NOMO-1 treated with DMSO at 0.1 percent for 48 hours (cell line): ENCODE measurements at regions not wholly inside any gene's neighbourhood (a gene's known extent, or its start where the extent isn't known, plus 50 kb on each side); places are given as distances from the start of the nearest gene placed in this dataset.

Source experiments
- DNase-seq: peaks from one replicate; lab custom pipeline; 2025; ENCODE audit not compliant: unreplicated experiment; lab: John Stamatoyannopoulos, UW

DNA sequence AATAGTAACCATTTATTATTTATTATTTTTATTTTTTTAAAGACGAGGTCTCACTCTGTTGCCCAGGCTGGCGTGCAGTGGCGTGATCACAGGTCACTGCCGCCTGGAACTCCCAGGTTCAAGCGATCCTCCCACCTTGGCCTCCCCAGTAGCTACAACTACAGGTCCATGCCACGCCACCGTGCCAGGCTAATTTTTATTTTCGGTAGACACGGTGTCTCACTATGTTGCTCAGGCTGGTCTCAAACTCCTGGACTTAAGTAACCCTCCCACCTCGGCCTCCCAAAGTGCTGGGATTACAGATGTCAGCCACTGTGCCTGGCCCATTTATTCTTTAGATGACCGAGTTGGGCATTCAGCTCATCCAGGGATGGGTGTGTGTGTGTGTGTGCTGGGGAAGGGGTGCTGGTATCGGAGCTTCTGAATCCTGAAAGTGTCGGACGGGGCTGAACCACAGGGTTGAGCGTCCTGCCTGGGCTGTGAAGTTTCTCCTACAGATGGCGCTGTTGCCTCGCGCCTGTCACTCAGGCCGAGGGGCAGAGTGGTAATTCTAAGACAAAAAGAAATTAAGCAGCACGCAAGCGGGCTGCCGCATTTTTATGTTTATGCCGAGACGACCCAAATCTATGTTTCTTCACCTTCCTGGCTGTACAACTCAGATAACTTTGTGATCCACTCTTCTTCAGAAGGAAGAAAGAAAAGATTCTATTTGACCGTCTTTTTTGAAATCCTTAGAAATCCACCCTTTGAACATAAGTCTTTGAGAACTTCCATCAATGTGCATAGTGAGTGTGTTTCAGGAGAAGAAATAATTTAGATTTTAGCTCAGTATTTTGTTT is 252.8 kb downstream of the CDH26 start:
- peak; percentile 60 for DNase-seq

DNA sequence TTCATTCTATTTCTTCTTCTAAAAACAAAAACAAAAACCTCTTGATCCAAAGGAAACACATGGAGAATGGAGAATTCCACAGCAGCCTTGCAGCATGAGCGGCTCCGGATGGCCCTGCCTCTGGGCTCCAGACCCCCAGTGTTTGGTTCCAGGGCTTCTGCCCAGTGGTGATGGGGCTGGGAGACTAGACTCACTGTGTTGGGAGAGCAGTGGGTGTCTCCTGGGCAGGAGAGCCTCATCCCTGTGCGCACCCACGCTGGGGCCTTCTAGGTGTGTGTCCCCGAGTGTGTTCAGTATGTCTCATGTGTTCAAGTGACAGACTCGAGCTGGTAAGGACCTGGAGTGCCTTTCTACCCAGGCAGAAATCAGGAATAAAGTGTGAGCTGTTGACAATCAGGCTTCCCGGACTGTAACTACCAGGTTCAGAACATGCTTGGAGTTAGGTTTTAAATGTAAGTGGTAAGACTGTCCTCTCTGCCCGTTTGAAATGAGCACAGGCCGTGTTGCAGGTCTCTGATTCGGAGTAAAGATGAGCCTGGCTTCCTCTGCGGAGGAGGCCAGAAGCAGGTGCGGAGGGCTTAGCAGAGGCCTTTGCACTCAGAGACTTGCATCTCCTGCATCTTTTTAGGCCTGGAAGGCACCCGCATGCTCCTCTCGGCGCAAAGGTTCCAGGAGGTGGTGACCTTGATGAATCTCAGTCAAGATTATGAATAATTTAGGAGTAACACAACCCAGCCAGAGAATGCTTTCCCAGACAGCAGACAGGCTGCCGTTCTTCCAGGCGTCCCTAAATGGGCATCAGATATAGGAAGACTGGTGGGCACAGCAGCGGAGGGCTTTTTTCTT is 253.6 kb downstream of the CDH26 start:
- no peak for DNase-seq

DNA sequence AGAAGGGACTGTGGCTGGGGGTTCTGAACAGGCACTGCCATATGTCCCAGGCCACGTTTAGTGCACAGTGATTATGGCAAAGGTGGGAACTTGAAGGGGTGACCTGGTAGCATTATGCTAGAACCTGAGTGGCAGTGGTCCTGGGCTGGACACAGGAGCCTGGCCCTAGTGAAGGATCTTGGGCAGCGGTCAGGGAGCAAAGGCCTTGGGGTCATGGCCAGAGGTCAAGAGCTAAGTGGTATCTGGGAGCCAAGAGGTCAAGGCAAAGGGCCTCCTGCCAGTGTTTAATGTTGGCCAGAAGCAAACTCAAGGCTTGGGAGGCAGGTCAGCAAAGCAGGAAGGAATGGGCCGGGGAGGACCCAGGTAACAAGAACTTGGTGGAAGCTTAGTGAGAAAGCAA is 254.5 kb downstream of the CDH26 start:
- DNase-seq = no peak

DNA sequence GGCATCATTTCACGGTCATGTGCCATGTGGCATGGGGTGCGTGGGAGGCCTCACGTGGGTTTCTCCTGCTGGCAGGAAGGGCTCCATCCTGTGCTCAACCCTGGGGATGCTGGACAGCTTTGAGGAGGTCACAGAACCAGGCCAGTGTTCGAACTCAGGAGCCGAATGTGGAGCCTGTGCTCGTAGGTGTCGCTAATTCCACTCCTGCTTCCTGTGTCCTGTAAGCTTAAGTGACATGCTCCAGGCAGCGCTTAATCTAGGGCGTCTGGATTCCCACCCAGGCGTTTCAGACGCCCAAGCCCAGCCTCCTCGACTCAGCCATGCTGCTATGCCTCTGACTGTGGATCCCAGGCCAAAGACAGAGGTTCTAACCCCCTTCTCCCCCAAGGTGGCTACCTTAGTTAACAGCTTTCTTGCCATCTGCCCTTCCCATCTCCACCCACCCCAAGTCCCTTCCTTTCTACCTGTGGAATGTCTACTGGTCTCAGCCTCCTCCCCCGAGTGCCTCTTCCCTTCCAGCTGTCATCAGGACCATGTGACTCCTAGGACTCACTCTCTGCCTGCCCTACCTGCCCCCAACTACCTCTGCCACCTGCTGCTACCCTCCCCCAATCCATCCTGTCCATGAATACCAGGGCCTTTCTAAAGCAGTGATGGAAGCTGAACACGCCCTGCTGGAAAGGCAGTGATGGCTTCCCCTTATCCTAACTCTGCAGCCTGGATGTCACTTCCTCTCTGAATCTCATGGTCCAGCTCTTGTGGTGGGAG is 255.1 kb downstream of the CDH26 start:
- DNase-seq = no peak

DNA sequence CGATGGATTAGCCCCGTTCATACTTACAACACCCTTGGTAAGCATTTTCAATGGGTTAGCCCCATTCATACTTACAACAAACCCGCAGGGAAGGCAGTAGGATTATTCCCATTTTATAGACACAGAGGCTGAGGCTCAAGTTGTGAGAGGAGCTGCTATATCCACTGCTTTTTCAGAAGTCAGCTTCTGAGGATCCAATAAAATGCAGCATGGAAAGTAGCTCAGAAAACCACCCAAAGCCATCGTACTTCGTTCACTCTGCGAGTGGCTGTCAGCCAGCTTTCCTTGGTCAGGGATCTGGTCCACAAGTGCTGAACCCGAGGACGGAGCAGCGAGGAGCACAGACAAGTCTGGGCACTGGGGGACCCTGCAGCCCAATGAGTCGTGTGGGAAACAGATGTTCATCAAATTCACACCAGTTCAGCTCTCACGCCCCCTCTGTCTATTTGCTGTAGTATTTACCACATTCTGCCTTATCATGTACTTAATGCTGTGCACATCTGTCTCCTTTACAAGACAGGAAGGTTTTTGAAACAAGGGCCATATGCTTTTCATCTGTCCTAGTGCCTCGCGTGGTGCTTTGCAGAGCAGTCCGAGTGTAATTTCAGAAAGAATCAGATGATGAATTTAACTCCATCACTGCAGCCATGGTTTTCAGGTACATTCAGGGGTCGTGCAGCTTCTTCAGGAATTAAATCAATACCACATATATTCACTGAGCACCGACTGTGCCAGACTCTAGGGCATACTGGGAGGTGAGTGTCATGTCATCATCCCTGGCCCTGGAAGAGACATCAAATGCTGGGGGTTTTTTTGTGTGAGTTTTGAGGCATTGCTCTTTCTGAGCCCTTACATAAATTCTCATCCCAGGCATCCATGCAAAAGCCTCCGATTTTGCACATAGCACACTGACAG is 256.9 kb downstream of the CDH26 start:
- DNase-seq = no peak

DNA sequence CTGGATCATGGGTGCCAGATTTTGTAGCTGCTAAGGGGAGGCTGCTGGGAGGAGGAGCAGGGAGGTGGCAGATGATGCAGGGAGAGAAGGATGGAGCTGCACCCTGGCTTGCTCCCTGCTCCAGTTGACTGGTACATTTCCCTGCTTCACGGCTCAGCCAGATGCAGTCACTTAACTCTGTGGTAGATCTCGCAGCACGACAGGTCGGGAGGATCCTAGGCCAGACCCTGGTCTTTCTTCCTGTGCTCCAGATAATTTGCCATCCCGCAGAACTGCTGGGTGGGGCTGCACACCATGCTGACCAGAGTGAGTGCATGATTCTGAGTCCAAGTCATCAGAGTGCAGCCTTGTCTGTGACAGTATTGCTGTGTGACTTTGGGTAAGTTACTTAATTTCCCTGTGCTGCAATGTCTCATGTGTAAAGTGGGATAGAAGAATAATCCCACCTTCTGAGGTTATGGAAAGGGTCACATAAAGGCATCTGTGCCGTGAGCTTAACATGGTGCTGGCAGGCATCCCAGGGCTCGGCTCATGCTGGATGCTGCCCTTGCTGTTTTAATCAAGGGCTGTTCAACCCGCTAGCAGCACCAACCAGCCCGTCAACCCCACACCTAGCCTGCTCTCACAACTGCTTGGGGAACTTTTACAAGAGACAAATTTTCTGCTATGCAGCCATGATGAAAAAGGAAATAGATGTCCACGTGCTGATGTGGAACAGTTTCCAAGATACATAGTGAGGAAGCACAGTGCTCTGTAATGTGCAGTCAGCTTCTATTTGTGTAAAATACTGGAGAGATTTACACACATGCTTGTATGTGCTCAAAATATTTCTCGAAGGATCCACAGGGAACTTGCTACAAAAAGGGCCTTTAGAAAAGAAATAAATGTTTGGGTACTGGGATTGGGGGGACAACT is 257.9 kb downstream of the CDH26 start:
- DNase-seq = no peak

DNA sequence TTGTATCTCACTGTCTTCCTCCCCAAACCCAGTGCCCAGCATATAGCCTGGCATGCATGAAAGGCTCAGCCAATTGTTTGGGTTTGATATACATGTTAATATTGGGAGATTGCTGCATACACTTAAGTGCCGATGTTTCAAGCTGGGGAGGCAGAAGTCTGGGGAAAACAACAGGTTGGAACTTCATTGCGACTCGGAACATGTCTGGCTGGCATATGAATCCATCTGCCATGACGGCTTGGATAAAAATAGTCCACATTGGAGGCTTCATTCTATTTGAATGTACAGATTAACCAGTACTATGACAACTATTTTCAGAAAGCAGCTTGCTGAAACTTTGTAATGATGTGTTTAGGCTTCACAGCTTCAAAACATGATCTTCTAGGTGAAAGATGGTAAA is 261.0 kb downstream of the CDH26 start:
- DNase-seq = no peak

DNA sequence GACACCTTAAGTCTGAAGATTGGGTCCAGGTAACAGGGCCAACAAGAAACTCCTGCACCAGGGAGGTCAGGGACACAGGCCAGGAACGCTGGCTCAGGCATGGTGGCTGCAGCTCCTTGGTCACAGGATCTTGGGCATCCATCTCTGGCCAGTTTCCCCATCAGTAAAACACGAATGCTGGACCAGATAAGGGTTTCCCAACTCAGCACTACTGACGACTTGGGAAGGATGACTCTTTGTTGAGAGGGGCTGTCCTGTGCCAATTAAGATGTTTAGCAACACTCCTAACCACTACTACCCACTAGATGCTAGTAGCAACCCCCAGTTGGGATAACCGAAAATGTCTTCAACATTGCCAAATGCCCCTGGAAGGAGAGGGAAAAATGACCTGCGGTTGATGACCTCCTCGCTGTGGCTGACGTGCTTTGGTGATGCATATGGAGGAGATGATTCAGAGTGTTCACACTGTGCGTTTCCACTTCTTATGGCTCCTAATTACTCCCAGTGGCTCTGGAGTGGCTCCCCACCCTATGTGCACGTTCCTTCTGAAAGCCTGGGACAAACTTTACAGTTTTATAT is 261.9 kb downstream of the CDH26 start:
- DNase-seq = no peak

DNA sequence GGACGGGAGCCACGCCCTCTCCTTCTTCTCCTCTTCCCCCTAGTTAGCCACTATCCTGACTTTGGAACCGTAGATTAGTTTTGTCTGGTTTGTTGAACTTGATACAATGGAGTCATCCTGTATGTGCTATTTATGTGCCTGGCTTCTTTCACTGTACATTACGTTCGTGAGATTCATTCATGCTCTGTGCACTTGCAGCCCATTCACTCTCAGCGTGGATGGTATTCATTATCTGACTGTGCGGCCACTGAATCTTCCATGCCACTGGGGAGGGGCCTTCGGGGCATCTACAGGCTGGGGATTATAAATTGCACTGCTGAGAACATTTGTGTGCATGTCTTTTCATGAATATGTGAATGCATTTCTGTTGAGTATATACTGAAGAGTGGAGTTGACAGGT is 262.5 kb downstream of the CDH26 start:
- no peak for DNase-seq

DNA sequence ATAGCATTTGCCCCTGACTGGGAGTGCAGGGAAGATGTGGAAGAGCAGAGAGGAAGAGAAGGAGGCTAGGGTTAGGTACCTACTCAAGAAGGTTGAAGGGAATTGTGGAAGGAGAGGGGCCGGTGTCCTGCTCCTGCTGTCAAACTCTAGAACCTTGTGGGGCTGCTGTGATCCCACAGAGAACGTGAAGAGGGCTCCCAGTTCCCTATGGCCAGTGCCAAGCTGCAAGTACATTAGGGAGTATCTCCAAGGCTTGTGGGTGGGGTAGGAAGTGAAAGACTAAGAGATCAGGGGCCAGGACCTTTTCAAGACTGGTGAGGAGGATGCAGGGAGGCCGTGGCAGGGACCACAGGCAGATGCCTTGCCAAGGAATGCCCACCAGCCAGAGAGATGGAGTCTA is 263.4 kb downstream of the CDH26 start:
- no peak for DNase-seq

DNA sequence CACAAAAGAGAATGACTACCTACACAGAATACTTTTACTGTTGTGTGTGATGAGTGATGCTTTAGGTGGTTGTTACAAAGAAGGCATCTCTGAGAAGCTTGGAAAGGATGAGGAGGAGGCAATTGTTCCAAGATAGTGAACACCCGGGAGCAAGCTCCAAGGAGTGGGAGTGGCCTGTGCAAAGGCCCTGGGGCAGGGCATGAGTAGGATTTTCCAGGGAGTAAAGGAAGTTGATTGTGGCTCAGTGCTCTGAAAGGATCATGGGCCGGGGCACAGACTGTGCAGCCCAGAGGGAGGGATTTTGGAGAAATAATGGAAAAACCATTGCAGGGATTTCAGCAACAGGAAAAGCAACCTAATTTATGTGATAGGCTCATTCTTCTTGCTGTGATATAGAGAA is 264.3 kb downstream of the CDH26 start:
- DNase-seq = no peak

DNA sequence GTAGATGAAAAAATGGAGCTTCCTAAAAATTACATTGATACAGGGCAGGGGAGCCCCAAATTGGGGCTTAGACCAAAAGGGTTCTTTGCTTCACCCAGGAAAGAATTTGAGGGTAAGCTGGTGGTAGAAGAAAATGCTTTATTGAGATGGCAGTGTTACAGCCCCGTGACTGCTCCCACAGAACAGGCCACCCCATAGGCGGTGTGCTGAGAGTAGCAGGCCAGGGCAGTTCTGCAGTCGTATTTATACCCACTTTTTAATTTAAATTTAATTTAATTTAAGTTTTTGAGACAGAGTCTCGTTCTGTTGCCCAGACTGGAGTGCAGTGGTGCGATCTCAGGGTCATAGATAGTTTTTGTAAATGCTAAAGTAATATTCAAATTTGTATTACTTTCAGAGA is 265.0 kb downstream of the CDH26 start:
- DNase-seq = no peak

DNA sequence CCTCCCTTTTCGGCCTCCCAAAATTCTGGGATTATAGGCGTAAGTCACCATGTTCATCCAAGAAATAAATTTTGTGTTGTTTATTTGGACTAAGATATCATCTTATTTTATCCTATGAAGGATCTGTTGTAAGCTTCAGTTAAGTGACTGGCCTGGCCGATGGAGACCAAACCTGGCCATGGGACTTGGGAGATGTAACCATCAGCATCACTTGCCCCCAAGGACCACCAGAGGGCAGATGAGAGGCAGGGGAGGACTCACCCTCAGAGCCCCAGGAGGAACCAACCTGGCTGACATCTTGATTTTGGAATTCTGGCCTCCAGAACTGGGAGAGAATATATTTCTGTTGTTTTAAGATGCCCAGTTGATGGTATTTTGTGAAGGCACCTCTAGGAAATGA is 266.7 kb downstream of the CDH26 start:
- no peak for DNase-seq

DNA sequence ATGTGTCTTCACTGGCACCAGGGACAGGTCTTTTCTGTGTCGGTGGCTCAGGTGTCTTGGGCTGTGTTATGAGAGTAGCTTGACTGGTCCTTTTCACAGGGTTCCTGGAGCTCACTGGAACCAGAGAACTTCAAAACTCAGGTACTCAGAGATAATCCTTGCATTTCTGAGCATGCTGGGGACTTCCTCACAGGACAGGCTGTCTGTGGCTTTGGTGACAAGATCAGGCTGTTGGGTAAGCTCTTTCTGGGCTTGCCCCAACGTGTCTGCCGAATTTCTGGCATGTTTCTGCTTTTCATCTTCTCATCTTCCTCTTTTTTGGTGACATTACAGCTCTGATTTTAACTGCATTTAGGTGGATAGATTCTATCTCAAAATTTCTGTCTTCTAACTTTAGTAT is 270.0 kb downstream of the CDH26 start:
- peak; percentile 96 for DNase-seq

DNA sequence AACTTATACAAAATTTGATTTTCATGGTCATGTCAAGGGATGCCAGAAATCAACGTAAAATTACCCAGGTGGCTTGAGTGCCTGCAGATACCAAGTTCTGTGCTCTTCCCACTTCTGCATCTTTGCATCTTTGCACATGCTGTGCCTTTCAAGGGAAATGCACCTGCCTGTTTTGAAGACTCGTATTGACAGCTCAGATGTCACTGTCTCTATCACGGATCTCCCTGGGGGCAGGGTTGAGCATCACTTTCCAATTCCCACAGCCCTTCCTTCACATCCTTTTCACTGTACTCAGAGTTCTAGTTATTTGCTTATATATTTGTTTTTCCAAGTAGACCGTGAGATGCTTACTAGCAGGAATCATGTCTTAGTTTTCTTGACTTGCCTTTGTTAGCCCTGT is 274.2 kb downstream of the CDH26 start:
- no peak for DNase-seq

DNA sequence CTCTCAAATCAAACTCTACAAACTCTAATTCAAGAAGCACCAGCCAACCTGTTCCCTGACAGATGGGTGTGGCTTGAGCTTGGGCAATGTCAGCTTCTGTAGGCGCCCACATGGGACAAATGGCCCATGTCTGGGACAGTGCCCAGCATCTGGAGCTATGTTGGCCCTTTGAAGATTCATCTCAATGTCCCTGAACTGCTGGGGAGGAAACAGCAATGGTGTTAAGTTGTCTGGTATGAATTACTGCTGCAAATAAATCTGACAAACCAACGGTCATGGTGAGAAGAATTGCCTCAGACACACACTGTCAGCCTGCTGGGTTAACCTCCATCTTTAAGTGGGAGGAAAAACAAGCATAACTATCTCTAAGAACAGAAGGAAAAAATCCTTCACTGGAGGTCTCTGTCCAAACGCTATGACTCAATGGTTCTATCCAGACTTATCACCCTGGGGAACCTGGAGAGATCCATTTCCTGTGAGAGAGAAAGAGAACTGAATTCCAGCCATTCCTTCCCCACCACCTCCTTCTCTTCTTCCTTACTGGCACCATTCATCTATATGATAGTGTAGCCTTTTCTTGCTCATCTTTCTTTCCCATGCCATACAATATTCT is 274.9 kb downstream of the CDH26 start:
- no peak for DNase-seq

DNA sequence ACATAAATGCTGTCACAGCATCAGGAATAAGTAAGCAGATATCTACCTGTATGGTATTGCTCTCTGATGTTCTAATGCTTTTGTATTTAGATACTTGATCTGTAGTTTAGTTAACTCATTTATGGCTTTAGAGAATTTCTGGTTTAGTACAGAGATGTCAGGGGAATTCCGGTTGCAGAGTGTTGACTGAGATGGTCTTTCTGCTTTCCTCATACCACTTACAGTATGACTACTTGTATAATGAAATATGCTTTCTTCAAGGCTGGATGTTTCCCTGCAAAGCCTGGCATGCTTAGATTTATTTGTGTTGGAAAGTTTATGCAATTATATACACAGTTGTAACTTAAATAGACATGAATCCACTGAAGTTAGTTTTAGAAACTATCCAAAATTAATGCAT is 278.4 kb downstream of the CDH26 start:
- DNase-seq = no peak

DNA sequence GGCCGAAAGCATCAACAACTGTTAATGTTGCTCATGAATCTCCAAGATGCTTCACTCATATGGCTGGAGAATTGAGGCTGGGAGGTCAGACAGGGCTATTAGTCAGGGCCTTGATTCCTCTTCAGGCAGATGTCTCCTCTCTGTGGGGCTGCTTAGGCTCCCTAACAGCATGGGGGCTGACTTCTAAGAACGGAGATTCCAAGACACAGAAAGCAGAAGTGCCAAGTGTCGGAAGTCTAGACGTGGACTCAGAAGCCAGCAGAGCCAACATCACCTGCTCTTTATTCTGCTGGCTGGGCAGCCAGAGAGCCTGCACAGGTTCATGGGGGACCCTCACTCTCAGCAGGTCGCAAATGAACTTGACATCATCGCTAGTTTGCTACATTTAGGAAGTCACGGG is 279.8 kb downstream of the CDH26 start:
- no peak for DNase-seq
